Natural killer cell (primary cell): ENCODE measurements at regions not wholly inside any gene's neighbourhood (a gene's known extent, or its start where the extent isn't known, plus 50 kb on each side); places are given as distances from the start of the nearest gene placed in this dataset.

Source experiments
- ATAC-seq, 3 donors: fragments of 150-1000 bp in 2 of 3; fragments of 200-7000 bp in 1 of 3; cut with Tn5 transposase; 1 replicate in 1 of 3; 2 replicates in 2 of 3; pipeline ENCODE4 v1.10.0; 2021; ENCODE audit warnings: mild to moderate bottlenecking in 2 of 3, moderate library complexity in 2 of 3
- DNase-seq, 2 donors: peaks; one replicate each; pipeline versions ENCODE4 v3.0.0 to v3.0.0-alpha.2; 2013 to 2021; ENCODE audit warnings: mixed read lengths in 1 of 2
- H3K27ac ChIP-seq: one replicate; pipeline ENCODE4 v1.5.1; 2013; ENCODE audit warnings: mild to moderate bottlenecking, low read length
- H3K27me3 ChIP-seq: one replicate; pipeline ENCODE4 v1.6.1; 2013; ENCODE audit warnings: low read length; ENCODE audit not compliant: control insufficient read depth, insufficient read depth
- H3K36me3 ChIP-seq: one replicate; pipeline ENCODE4 v1.6.1; 2013; ENCODE audit warnings: low read length; ENCODE audit not compliant: control insufficient read depth, insufficient read depth
- H3K4me1 ChIP-seq: one replicate; pipeline ENCODE4 v1.6.1; 2013; ENCODE audit warnings: low read length; ENCODE audit not compliant: control insufficient read depth, insufficient read depth
- H3K4me3 ChIP-seq: one replicate; pipeline ENCODE4 v1.5.1; 2013; ENCODE audit warnings: low read length
- H3K9me3 ChIP-seq: one replicate; pipeline ENCODE4 v1.6.1; 2013; ENCODE audit warnings: low read length; ENCODE audit not compliant: control insufficient read depth, insufficient read depth
- H3K27ac Mint-ChIP-seq, 2 donors: one replicate each; pipeline ENCODE4 v1.8.0; 2022; ENCODE audit warnings: mild to moderate bottlenecking in 2 of 2, mixed read lengths in 2 of 2, moderate library complexity in 1 of 2
- H3K27me3 Mint-ChIP-seq, 2 donors: one replicate each; pipeline ENCODE4 v1.8.0; 2022; ENCODE audit warnings: low read depth in 2 of 2, mixed read lengths in 2 of 2
- H3K36me3 Mint-ChIP-seq: one replicate; pipeline ENCODE4 v1.8.0; 2022; ENCODE audit warnings: mixed read lengths
- H3K4me1 Mint-ChIP-seq, 2 donors: one replicate each; pipeline ENCODE4 v1.8.0; 2022; ENCODE audit warnings: mixed read lengths in 2 of 2
- H3K4me3 Mint-ChIP-seq: one replicate; pipeline ENCODE4 v1.8.0; 2022; ENCODE audit warnings: mild to moderate bottlenecking, moderate library complexity, mixed read lengths
- H3K9me3 Mint-ChIP-seq, 2 donors: one replicate each; pipeline ENCODE4 v1.8.0; 2022; ENCODE audit warnings: mixed read lengths in 2 of 2
- WGBS: methylation state at CpG from one replicate; pipeline ENCODE4 v1.1.7; 2013; ENCODE audit warnings: missing lambda C conversion rate; ENCODE audit not compliant: insufficient coverage; 5-methylcytosine and 5-hydroxymethylcytosine counted together
- intact Hi-C: fragments of 100-400 bp; cut with micrococcal nuclease; formaldehyde crosslinking; loops from one replicate; pipeline ENCODE4 v1.14.2; 2022
- TF ChIP-seq, protein P1 (sequence below): fragments of 200-600 bp; IDR thresholded peaks from one replicate; pipeline ENCODE4 v1.8.0; 2022; ENCODE audit warnings: antibody characterized with exemption

DNA sequence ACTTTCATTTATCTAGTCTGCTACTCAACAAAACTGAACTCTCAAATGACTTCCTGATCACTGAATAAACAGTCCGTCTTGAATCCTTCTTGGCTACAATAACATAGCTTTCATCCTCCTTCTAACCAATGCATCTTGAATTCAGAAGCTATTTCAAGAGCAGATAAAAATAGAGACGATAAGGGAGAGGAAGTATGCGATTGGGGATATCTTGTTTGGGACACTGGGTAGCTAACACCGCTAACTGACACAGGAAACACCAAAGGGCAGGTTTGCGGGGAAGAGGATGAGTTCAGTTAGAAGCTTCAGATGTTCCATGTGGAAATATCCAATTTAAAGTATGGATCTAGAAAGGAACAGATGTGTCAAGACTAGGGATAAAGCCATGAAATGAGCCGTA is 102.5 kb downstream of the SLC41A2 start:
- Histone ChIP-seq H3K27ac (no peak overlapping the region), H3K9me3 (no peaks in the 10 kb centered on the region), H3K36me3 (no peaks in the 10 kb centered on the region), H3K4me3 (no peak overlapping the region), H3K4me1 (no peaks in the 10 kb centered on the region), H3K27me3 (no peaks in the 10 kb centered on the region)
- Mint-ChIP-seq H3K9me3 (no peaks in the 10 kb centered on the region), H3K27me3 (no peaks in the 10 kb centered on the region), H3K4me3 (no peak overlapping the region), H3K4me1 (no peaks in the 10 kb centered on the region), H3K36me3 (no peaks in the 10 kb centered on the region), H3K27ac (no peak overlapping the region)
- intact Hi-C loops, result no loop called here
- WGBS, result 71% methylated on average over 6 of the region's 6 CpGs
- DNase-seq, result no peak
- TF ChIP-seq, protein P1, sequence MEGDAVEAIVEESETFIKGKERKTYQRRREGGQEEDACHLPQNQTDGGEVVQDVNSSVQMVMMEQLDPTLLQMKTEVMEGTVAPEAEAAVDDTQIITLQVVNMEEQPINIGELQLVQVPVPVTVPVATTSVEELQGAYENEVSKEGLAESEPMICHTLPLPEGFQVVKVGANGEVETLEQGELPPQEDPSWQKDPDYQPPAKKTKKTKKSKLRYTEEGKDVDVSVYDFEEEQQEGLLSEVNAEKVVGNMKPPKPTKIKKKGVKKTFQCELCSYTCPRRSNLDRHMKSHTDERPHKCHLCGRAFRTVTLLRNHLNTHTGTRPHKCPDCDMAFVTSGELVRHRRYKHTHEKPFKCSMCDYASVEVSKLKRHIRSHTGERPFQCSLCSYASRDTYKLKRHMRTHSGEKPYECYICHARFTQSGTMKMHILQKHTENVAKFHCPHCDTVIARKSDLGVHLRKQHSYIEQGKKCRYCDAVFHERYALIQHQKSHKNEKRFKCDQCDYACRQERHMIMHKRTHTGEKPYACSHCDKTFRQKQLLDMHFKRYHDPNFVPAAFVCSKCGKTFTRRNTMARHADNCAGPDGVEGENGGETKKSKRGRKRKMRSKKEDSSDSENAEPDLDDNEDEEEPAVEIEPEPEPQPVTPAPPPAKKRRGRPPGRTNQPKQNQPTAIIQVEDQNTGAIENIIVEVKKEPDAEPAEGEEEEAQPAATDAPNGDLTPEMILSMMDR, result no peak
- no peak for ATAC-seq

DNA sequence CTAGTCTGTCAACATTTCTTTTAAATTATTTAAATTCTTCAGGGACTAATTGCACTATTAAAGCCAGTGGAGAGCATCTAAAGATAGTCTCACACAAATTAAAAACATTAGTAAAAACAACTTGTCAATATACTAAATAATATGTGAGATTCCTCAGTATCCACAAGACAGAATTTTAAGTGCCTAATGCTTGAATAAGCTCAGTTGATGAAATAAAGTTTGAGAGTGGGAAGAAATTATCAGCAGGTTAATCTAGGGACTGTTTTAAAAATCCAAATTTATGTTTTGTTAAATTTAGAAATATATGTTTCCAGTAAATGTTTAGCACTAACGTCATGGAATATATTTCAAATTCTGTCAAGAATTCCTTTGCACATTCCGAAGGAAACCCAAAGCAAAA is 105.2 kb downstream of the SLC41A2 start:
- Mint-ChIP-seq H3K27ac (no peak overlapping the region), H3K9me3 (no peaks in the 10 kb centered on the region), H3K27me3 (peaks cover 0 to 3% of the 10 kb centered on the region in 2 donors), H3K36me3 (no peaks in the 10 kb centered on the region), H3K4me3 (no peak overlapping the region), H3K4me1 (no peaks in the 10 kb centered on the region)
- Histone ChIP-seq H3K4me3 (no peak overlapping the region), H3K9me3 (no peaks in the 10 kb centered on the region), H3K36me3 (no peaks in the 10 kb centered on the region), H3K27me3 (no peaks in the 10 kb centered on the region), H3K4me1 (no peaks in the 10 kb centered on the region), H3K27ac (no peak overlapping the region)
- intact Hi-C loops, result no loop called here
- 93% methylated on average over 2 of the region's 2 CpGs for WGBS
- ATAC-seq, result no peak
- DNase-seq, result no peak
- TF ChIP-seq, protein P1, result no peak

DNA sequence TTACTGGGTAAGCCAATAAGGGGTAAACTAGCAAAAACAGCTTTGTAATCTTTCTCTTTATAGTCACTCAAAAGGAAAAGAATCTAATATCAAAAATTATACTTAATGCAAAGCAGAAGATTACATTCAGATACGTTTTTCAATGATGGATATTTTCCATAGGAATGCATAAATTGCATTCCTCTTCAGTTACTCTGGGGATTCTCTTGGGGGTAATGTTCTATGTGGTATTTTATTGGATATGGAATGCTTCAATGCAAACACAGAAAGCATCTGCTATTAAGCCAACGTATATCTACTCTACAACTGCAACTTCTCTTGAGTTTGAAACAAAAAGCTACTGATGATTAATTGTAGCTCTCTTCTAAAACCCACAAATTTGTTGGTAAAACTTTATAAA is 106.0 kb downstream of the SLC41A2 start:
- intact Hi-C loops, result no loop called here
- H3K27ac Mint-ChIP-seq, result no peak overlapping the region

DNA sequence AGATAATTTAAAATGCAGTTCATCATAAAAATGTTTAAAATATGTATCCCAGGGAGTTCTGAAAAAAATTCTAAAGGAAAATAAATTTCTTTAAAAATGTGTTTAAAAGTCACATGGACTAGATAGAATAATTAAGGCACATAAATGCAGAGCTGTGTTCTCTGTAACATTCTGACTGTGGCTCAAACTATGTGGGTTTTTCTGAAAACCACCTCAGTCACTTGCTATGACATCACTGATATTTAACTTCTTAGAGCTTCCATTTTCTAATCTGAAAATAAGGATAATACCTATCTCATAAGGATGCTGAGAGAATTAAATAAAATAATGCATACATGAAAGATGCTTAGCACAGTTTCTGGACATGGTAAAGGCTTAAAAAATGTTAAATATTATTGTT is 107.3 kb downstream of the SLC41A2 start:
- Mint-ChIP-seq H3K4me1 (no peaks in the 10 kb centered on the region), H3K4me3 (no peak overlapping the region), H3K27me3 (peaks cover 10 to 11% of the 10 kb centered on the region in 2 donors), H3K9me3 (no peaks in the 10 kb centered on the region), H3K27ac (no peak overlapping the region), H3K36me3 (no peaks in the 10 kb centered on the region)
- Histone ChIP-seq H3K27me3 (no peaks in the 10 kb centered on the region), H3K4me1 (no peaks in the 10 kb centered on the region), H3K27ac (no peak overlapping the region), H3K9me3 (no peaks in the 10 kb centered on the region), H3K4me3 (no peak overlapping the region), H3K36me3 (no peaks in the 10 kb centered on the region)
- TF ChIP-seq, protein P1, result no peak
- no peak for DNase-seq
- ATAC-seq, result no peak
- intact Hi-C loops, result no loop called here

More for the DNA sequence above, 106.0 kb downstream of the SLC41A2 start:
- ATAC-seq (no peak), DNase-seq (no peak)
- no peak overlapping the region for H3K4me3 Mint-ChIP-seq
- H3K9me3 ChIP-seq, result no peaks in the 10 kb centered on the region
- H3K36me3 ChIP-seq, result no peaks in the 10 kb centered on the region
- H3K36me3 Mint-ChIP-seq, result no peaks in the 10 kb centered on the region
- TF ChIP-seq, protein P1, result no peak
- H3K27me3 ChIP-seq, result no peaks in the 10 kb centered on the region
- H3K9me3 Mint-ChIP-seq, result no peaks in the 10 kb centered on the region
- H3K4me3 ChIP-seq, result no peak overlapping the region
- no peaks in the 10 kb centered on the region for H3K4me1 ChIP-seq
- WGBS, result no CpG with 5 or more reads among the region's 2 CpGs
- peaks cover 0 to 4% of the 10 kb centered on the region in 2 donors for H3K27me3 Mint-ChIP-seq
- H3K27ac ChIP-seq, result no peak overlapping the region
- no peaks in the 10 kb centered on the region for H3K4me1 Mint-ChIP-seq
